ENCODE measurements at regions not wholly inside any gene's neighbourhood (a gene's known extent, or its start where the extent isn't known, plus 50 kb on each side); places are given as distances from the start of the nearest gene placed in this dataset.
A peak's percentile ranks its signal among the peaks of the same experiment; 100 is the strongest.

DNA sequence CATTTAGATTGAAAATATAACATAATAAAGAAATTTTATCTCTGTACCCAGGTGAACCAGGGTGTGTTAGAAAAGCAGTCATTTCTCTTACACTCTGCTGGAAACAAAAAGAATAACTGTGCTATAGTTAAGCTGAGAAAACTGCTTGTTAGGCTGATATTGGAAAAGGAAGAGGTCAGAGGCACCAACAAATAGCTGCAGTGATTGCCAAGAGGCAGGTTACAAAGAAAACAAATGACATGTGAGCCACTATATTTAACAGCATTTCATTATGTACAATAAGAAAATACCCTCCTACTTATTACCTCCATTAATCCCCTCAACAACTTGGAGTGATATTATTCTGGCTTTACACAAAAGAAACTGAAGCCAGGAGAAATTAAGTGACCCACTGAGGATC lies 607.9 kb upstream of the TLE4 start:
- no peak overlapping the region for H3K4ac ChIP-seq (replicated peaks; ENCODE audit: insufficient read length, low read depth, low read length)
- no peak overlapping the region for H3K18ac ChIP-seq (ENCODE audit: extremely low read depth, low read length)
- no peaks in the 10 kb centered on the region; a peak in 1 of 8 replicates for H3K36me3 ChIP-seq (ENCODE audit: control insufficient read depth in 2 of 4, insufficient read depth in 4 of 4, low read length in 3 of 4)
- peak overlapping the region; percentile 85; the same call in 1 of the 2 replicates for H2AFZ ChIP-seq (ENCODE audit: low read length)
- TF ChIP-seq RFX5 (IDR thresholded peaks at IDR 0.05; ENCODE audit: borderline replicate concordance, low read depth, low read length) (no peak), ATF3 (IDR thresholded peaks at IDR 0.05; ENCODE audit: insufficient read depth, low read depth, low read length) (no peak), CEBPB (IDR thresholded peaks at IDR 0.05; ENCODE audit: low read depth, low read length) (no peak), FOSL1 (IDR thresholded peaks at IDR 0.05; ENCODE audit: insufficient read depth, low read depth, low read length) (no peak), POLR2AphosphoS5 (IDR thresholded peaks at IDR 0.05; ENCODE audit: low read depth, low read length) (no peak), ASH2L (IDR thresholded peaks at IDR 0.05; ENCODE audit: low read length) (no peak)
- TF ChIP-seq, protein P1, sequence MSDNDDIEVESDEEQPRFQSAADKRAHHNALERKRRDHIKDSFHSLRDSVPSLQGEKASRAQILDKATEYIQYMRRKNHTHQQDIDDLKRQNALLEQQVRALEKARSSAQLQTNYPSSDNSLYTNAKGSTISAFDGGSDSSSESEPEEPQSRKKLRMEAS (IDR thresholded peaks at IDR 0.05): no peak
- no peak overlapping the region for H2BK20ac ChIP-seq (ENCODE audit: low read length)
- H3K4me3 ChIP-seq (ENCODE audit: extremely low read depth in 1 of 4, insufficient read depth in 2 of 4, low read depth in 3 of 4, low read length in 4 of 4): no peak overlapping the region
- FAIRE-seq: no peak
- H3K56ac ChIP-seq (replicated peaks; ENCODE audit: insufficient read length, low read depth, low read length): no peak overlapping the region
- no peak overlapping the region for H4K91ac ChIP-seq (replicated peaks; ENCODE audit: insufficient read length, low read length)
- no peak for DNase-seq (ENCODE audit: low read depth in 1 of 2, low spot score in 2 of 2)
- H3K79me1 ChIP-seq (ENCODE audit: low read depth, low read length): no peaks in the 10 kb centered on the region
- H4K20me1 ChIP-seq (replicated peaks in 1 of 2; ENCODE audit: control insufficient read depth in 1 of 2, insufficient read depth in 2 of 2, low read length in 2 of 2): no peaks in the 10 kb centered on the region
- no peaks in the 10 kb centered on the region for H3K79me2 ChIP-seq (ENCODE audit: control insufficient read depth in 1 of 2, insufficient read depth in 2 of 2, low read length in 2 of 2)
- CTCF ChIA-PET (ENCODE audit: partially characterized antibody): interaction anchor here (1.3 kb wide), 1 partner anchor 71 kb away, joined by 3 read pairs; no protein-coding TSS in a partner anchor
- H3K27me3 ChIP-seq (replicated peaks in 1 of 4; ENCODE audit: control insufficient read depth in 3 of 4, extremely low read depth in 1 of 4, insufficient read depth in 3 of 4, low read length in 3 of 4): no peaks in the 10 kb centered on the region
- H3K14ac ChIP-seq (ENCODE audit: insufficient read length): no peak overlapping the region
- H3K4me2 ChIP-seq (ENCODE audit: insufficient read depth in 1 of 2, low read depth in 2 of 2, low read length in 2 of 2): no peak overlapping the region
- no peak overlapping the region for H4K5ac ChIP-seq (ENCODE audit: insufficient read length, low read depth, low read length)
- no peaks in the 10 kb centered on the region for H3K4me1 ChIP-seq (replicated peaks in 1 of 4; ENCODE audit: control insufficient read depth in 3 of 4, insufficient read depth in 4 of 4, low read length in 3 of 4)
- no peak overlapping the region for H2BK15ac ChIP-seq (ENCODE audit: low read length)
- H2AK5ac ChIP-seq (ENCODE audit: low read depth, low read length): no peak overlapping the region
- H2BK12ac ChIP-seq (ENCODE audit: low read depth, low read length): no peak overlapping the region
- no peak overlapping the region for H2BK120ac ChIP-seq (replicated peaks; ENCODE audit: low read depth, low read length)
- H2BK5ac ChIP-seq (ENCODE audit: low read depth, low read length): no peak overlapping the region
- H3K9me3 ChIP-seq (ENCODE audit: insufficient read depth in 2 of 2, low read depth in 1 of 2, low read length in 1 of 2): peaks cover 0 to 5% of the 10 kb centered on the region in 2 experiments; a peak in 1 of 4 replicates
- no peak overlapping the region for H3K9ac ChIP-seq (replicated peaks in 1 of 4; ENCODE audit: extremely low read depth in 1 of 4, low read depth in 3 of 4, low read length in 3 of 4)
- H4K8ac ChIP-seq (ENCODE audit: extremely low read depth, insufficient read depth, low read length): no peak overlapping the region
- no peaks in the 10 kb centered on the region; the same call in 1 of the 2 replicates for H3K23me2 ChIP-seq (ENCODE audit: low read depth, low read length)
- H3K27ac ChIP-seq (ENCODE audit: low read depth, low read length): no peak overlapping the region
- POLR2A ChIA-PET (ENCODE audit: partially characterized antibody): no interaction called here
- H3K23ac ChIP-seq (ENCODE audit: insufficient read length): no peak overlapping the region
